ENCODE measurements at regions not wholly inside any gene's neighbourhood (a gene's known extent, or its start where the extent isn't known, plus 50 kb on each side); places are given as distances from the start of the nearest gene placed in this dataset.

DNA sequence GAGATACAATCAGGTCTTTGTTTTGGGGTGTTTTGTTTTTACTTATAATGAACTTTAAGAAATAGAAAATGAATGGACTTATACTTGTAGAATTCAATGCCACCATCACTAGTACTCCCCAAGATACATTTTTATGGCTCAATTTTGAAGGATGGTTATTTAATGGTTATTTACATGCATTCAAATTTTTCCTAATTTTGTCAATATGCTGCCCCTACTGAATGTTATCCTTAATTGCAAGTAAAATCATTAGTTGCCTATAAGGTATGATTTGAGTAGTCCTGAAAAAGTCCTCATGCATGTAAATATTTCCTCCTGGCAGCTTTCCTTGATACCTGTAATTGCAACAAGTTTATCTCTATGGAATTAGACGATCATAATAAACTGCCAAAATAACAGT, 391.2 kb downstream of the BCAT1 start:
- TF ChIP-seq, protein P1, sequence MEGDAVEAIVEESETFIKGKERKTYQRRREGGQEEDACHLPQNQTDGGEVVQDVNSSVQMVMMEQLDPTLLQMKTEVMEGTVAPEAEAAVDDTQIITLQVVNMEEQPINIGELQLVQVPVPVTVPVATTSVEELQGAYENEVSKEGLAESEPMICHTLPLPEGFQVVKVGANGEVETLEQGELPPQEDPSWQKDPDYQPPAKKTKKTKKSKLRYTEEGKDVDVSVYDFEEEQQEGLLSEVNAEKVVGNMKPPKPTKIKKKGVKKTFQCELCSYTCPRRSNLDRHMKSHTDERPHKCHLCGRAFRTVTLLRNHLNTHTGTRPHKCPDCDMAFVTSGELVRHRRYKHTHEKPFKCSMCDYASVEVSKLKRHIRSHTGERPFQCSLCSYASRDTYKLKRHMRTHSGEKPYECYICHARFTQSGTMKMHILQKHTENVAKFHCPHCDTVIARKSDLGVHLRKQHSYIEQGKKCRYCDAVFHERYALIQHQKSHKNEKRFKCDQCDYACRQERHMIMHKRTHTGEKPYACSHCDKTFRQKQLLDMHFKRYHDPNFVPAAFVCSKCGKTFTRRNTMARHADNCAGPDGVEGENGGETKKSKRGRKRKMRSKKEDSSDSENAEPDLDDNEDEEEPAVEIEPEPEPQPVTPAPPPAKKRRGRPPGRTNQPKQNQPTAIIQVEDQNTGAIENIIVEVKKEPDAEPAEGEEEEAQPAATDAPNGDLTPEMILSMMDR (IDR thresholded peaks at IDR 0.05): no peak
- TF ChIP-seq POLR2AphosphoS5 (IDR thresholded peaks at IDR 0.05): no peak

All from breast epithelium (tissue), 3 donors.